Panc1 (cell line): ENCODE measurements at regions not wholly inside any gene's neighbourhood (a gene's known extent, or its start where the extent isn't known, plus 50 kb on each side); places are given as distances from the start of the nearest gene placed in this dataset.

Experiments used
- ATAC-seq: fragments of 200-7000 bp; cut with Tn5 transposase; 2 replicates; pipeline ENCODE4 v1.9.1; 2020; ENCODE audit warnings: mild to moderate bottlenecking, moderate library complexity
- BruUV-seq: library from RNA; stranded (reverse); fragments of 400-500 nt; replicated peaks from 2 replicates; lab custom pipeline; 2021; lab: Mats Ljungman, UMichigan
- CTCF ChIA-PET: fragments of 300-600 bp; sonication (Branson Sonifier 250); formaldehyde crosslinking; loops from one replicate; lab custom pipeline; 2022; ENCODE audit warnings: antibody characterized with exemption; lab: Charles Lee
- POLR2A ChIA-PET: fragments of 300-600 bp; sonication (Branson Sonifier 250); formaldehyde crosslinking; loops from one replicate; lab custom pipeline; 2022; ENCODE audit warnings: antibody characterized with exemption; lab: Charles Lee
- DNase-seq: peaks from one replicate; pipeline ENCODE4 v3.0.0-alpha.2; 2010; ENCODE audit warnings: low read depth, low spot score
- H3K27ac ChIP-seq: 2 replicates; pipeline ENCODE4 v1.5.1; 2011; ENCODE audit warnings: mild to moderate bottlenecking, low read length, inconsistent platforms
- H3K27me3 ChIP-seq: fragments of 200-500 bp; sonication (Bioruptor generic); 2 replicates; pipeline ENCODE4 v1.6.0; 2014; ENCODE audit warnings: low read length, inconsistent platforms; ENCODE audit not compliant: control insufficient read depth, insufficient read depth
- H3K36me3 ChIP-seq: fragments of 200-500 bp; sonication (Bioruptor generic); 2 replicates; pipeline ENCODE4 v1.5.1; 2014; ENCODE audit warnings: inconsistent platforms, mild to moderate bottlenecking, low read length, moderate library complexity; ENCODE audit not compliant: control insufficient read depth, insufficient read depth
- H3K4me1 ChIP-seq: 2 replicates; pipeline ENCODE4 v1.5.1; 2011; ENCODE audit warnings: inconsistent platforms, mild to moderate bottlenecking, low read length, moderate library complexity; ENCODE audit not compliant: control insufficient read depth, insufficient read depth
- H3K4me3 ChIP-seq, 2 experiments: 2 replicates each; pipeline ENCODE4 v1.5.1; 2011 to 2012; ENCODE audit warnings: low read depth in 2 of 2, low read length in 2 of 2, mild to moderate bottlenecking in 2 of 2, inconsistent platforms in 1 of 2, moderate library complexity in 1 of 2
- H3K9me3 ChIP-seq: fragments of 200-500 bp; sonication (Bioruptor generic); 2 replicates; pipeline ENCODE4 v1.5.1; 2014; ENCODE audit warnings: low read depth, mild to moderate bottlenecking, inconsistent platforms, low read length, moderate library complexity; ENCODE audit not compliant: control insufficient read depth, insufficient read depth
- POLR2AphosphoS5 ChIP-seq: IDR thresholded peaks from 2 replicates; pipeline ENCODE4 v1.6.1; 2012; ENCODE audit warnings: mild to moderate bottlenecking, low read depth, low read length, moderate library complexity
- SIN3A ChIP-seq: IDR thresholded peaks from 2 replicates; pipeline ENCODE4 v1.6.1; 2012; ENCODE audit warnings: low read depth, mild to moderate bottlenecking, low read length, moderate library complexity, borderline replicate concordance; ENCODE audit not compliant: insufficient read depth
- TCF7L2 ChIP-seq: IDR thresholded peaks from 2 replicates; pipeline ENCODE4 v1.6.1; 2011; ENCODE audit warnings: mild to moderate bottlenecking, low read depth, low read length, inconsistent platforms
- in situ Hi-C: cut with HindIII; loops from 2 replicates; pipeline ENCODE4 v1.10.0; 2016; ENCODE audit warnings: low sequenced_read_pairs, low pct_unique_long_range_greater_than_20kb
- intact Hi-C: fragments of 100-400 bp; cut with micrococcal nuclease; formaldehyde crosslinking; loops from one replicate; pipeline ENCODE4 v1.10.0; 2022; ENCODE audit not compliant: unreplicated experiment
- TF ChIP-seq, protein P1 (sequence below): fragments of 450-650 bp; IDR thresholded peaks from 2 replicates; pipeline ENCODE4 v1.5.1; 2017; ENCODE audit warnings: mild to moderate bottlenecking
- TF ChIP-seq, protein P2 (sequence below), 2 experiments: IDR thresholded peaks; 2 replicates each; pipeline ENCODE4 v1.6.1; 2011 to 2012; ENCODE audit warnings: low read depth in 2 of 2, control low read depth in 1 of 2, low read length in 1 of 2, mild to moderate bottlenecking in 1 of 2, moderate library complexity in 1 of 2; ENCODE audit not compliant: insufficient read depth in 1 of 2

- TF ChIP-seq, protein P1, sequence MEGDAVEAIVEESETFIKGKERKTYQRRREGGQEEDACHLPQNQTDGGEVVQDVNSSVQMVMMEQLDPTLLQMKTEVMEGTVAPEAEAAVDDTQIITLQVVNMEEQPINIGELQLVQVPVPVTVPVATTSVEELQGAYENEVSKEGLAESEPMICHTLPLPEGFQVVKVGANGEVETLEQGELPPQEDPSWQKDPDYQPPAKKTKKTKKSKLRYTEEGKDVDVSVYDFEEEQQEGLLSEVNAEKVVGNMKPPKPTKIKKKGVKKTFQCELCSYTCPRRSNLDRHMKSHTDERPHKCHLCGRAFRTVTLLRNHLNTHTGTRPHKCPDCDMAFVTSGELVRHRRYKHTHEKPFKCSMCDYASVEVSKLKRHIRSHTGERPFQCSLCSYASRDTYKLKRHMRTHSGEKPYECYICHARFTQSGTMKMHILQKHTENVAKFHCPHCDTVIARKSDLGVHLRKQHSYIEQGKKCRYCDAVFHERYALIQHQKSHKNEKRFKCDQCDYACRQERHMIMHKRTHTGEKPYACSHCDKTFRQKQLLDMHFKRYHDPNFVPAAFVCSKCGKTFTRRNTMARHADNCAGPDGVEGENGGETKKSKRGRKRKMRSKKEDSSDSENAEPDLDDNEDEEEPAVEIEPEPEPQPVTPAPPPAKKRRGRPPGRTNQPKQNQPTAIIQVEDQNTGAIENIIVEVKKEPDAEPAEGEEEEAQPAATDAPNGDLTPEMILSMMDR = no peak
- TF ChIP-seq POLR2AphosphoS5 = no peak
- TF ChIP-seq, protein P2, sequence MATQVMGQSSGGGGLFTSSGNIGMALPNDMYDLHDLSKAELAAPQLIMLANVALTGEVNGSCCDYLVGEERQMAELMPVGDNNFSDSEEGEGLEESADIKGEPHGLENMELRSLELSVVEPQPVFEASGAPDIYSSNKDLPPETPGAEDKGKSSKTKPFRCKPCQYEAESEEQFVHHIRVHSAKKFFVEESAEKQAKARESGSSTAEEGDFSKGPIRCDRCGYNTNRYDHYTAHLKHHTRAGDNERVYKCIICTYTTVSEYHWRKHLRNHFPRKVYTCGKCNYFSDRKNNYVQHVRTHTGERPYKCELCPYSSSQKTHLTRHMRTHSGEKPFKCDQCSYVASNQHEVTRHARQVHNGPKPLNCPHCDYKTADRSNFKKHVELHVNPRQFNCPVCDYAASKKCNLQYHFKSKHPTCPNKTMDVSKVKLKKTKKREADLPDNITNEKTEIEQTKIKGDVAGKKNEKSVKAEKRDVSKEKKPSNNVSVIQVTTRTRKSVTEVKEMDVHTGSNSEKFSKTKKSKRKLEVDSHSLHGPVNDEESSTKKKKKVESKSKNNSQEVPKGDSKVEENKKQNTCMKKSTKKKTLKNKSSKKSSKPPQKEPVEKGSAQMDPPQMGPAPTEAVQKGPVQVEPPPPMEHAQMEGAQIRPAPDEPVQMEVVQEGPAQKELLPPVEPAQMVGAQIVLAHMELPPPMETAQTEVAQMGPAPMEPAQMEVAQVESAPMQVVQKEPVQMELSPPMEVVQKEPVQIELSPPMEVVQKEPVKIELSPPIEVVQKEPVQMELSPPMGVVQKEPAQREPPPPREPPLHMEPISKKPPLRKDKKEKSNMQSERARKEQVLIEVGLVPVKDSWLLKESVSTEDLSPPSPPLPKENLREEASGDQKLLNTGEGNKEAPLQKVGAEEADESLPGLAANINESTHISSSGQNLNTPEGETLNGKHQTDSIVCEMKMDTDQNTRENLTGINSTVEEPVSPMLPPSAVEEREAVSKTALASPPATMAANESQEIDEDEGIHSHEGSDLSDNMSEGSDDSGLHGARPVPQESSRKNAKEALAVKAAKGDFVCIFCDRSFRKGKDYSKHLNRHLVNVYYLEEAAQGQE (IDR thresholded peaks at IDR 0.05; ENCODE audit: insufficient read depth in 1 of 2, low read depth in 2 of 2, low read length in 1 of 2) = no peak
- no peak for TF ChIP-seq TCF7L2
- no peak for TF ChIP-seq SIN3A
- Histone ChIP-seq H3K27me3 (no peaks in the 10 kb centered on the region), H3K4me1 (no peaks in the 10 kb centered on the region), H3K27ac (no peak overlapping the region), H3K36me3 (no peaks in the 10 kb centered on the region), H3K4me3 (no peak overlapping the region), H3K9me3 (no peaks in the 10 kb centered on the region)
- ATAC-seq (no peak), DNase-seq (no peak)
- ChIA-PET POLR2A (no interaction called here), CTCF (no interaction called here)
- no TSS peak for BruUV-seq
- in situ Hi-C loops = no loop called here
- intact Hi-C loops = no loop called here
Observed at GRCh38 chr12:56851462-56851861, 82.7 kb downstream of the SDR9C7 start.

- Histone ChIP-seq H3K27me3 (peaks cover 2% of the 10 kb centered on the region; the same call in 1 of the 2 replicates), H3K36me3 (no peaks in the 10 kb centered on the region), H3K27ac (no peak overlapping the region), H3K9me3 (no peaks in the 10 kb centered on the region), H3K4me3 (no peak overlapping the region), H3K4me1 (no peaks in the 10 kb centered on the region)
- TF ChIP-seq, protein P2 (IDR thresholded peaks at IDR 0.05; ENCODE audit: insufficient read depth in 1 of 2, low read depth in 2 of 2, low read length in 1 of 2) = no peak
- no peak for TF ChIP-seq SIN3A
- TF ChIP-seq POLR2AphosphoS5 = no peak
- TF ChIP-seq, protein P1 = no peak
- TF ChIP-seq TCF7L2 = no peak
- no TSS peak for BruUV-seq
- DNase-seq = no peak
- POLR2A ChIA-PET = no interaction called here
- in situ Hi-C loops (no loop called here), intact Hi-C loops (loop anchor here (5.0 to 10.0 kb wide), 2 partner anchors 76 to 146 kb away; partner anchors contain the start of gene HSD17B6)
- CTCF ChIA-PET = interaction anchor here (1.4 kb wide), 1 partner anchor 147 kb away, joined by 13 read pairs; no protein-coding TSS in a partner anchor
- peak; percentile 45; the same call in 1 of the 2 replicates for ATAC-seq
Observed at GRCh38 chr12:56840922-56841321, 77.8 kb downstream of the HSD17B6 start.
